SK-N-MC (cell line): ENCODE measurements at regions not wholly inside any gene's neighbourhood (a gene's known extent, or its start where the extent isn't known, plus 50 kb on each side); places are given as distances from the start of the nearest gene placed in this dataset.

Source experiments
- DNase-seq: peaks from one replicate; pipeline ENCODE4 v3.0.0-alpha.2; 2011; ENCODE audit warnings: low read depth, low spot score
- H3K27ac ChIP-seq: fragments of 200-600 bp; sonication (generic); 2 replicates; pipeline ENCODE4 v1.5.1; 2016; ENCODE audit warnings: mixed run types
- H3K36me3 ChIP-seq: fragments of 200-600 bp; sonication (generic); 2 replicates; pipeline ENCODE4 v1.6.1; 2017; ENCODE audit warnings: antibody characterized with exemption, low read length, mixed read lengths; ENCODE audit not compliant: insufficient read depth
- H3K4me3 ChIP-seq: fragments of 200-600 bp; sonication (generic); 2 replicates; pipeline ENCODE4 v1.5.1; 2016
- H3K9ac ChIP-seq: fragments of 200-600 bp; sonication (generic); 2 replicates; pipeline ENCODE4 v1.8.0; 2017; ENCODE audit warnings: mixed run types, mixed read lengths; ENCODE audit not compliant: insufficient read length
- H3K9me3 ChIP-seq: fragments of 200-600 bp; sonication (generic); 2 replicates; pipeline ENCODE4 v1.6.1; 2017; ENCODE audit warnings: low read depth, mild to moderate bottlenecking, antibody characterized with exemption, low read length, moderate library complexity, mixed read lengths
- EZH2 ChIP-seq: fragments of 200-600 bp; sonication (generic); IDR thresholded peaks from one replicate; pipeline ENCODE4 v1.6.1; 2017; ENCODE audit warnings: antibody characterized with exemption
- FOXP2 ChIP-seq: optimal IDR thresholded peaks from 2 replicates; pipeline ENCODE3; 2011; ENCODE audit warnings: mild to moderate bottlenecking, moderate library complexity; ENCODE audit not compliant: insufficient read depth; ENCODE audit errors: extremely low read length, control extremely low read depth
- POLR2AphosphoS5 ChIP-seq: IDR thresholded peaks from 2 replicates; pipeline ENCODE4 v1.6.1; 2012; ENCODE audit warnings: mild to moderate bottlenecking, low read depth, low read length, borderline replicate concordance

DNA sequence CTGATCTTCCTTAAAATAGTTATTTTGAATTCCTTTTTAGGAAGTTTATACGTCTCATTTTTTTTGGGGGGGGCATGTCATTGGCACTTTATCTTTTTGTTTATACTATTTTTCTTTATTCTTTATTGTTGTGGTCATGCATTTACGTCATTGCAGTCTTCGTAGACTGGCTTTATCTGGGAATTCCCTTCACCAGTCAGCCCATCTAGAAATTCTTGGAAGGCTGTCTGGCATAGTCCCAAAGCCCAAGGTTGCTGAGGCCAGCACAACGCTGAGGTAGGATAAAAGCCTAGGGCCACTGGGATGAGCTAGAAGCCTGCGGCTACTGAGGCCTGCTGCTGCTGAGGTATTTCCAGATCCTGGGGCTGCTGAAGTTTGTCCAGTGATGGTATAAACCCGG is 121.5 kb downstream of the ISOC1 start:
- no peak overlapping the region for H3K27ac ChIP-seq
- DNase-seq, result no peak
- no peaks in the 10 kb centered on the region for H3K36me3 ChIP-seq
- no peak overlapping the region for H3K9ac ChIP-seq
- H3K9me3 ChIP-seq, result no peaks in the 10 kb centered on the region
- TF ChIP-seq FOXP2, result no peak
- no peak overlapping the region for H3K4me3 ChIP-seq

GRCh38 chr5:129217179-129217578 is 122.6 kb downstream of the ISOC1 start:
- no peak for DNase-seq
- no peaks in the 10 kb centered on the region for H3K36me3 ChIP-seq
- H3K9me3 ChIP-seq, result no peaks in the 10 kb centered on the region
- no peak overlapping the region for H3K9ac ChIP-seq
- no peak overlapping the region for H3K4me3 ChIP-seq
- H3K27ac ChIP-seq, result no peak overlapping the region
- TF ChIP-seq FOXP2 (no peak), EZH2 (no peak), POLR2AphosphoS5 (no peak)

GRCh38 chr5:129223178-129223577 is 128.6 kb downstream of the ISOC1 start:
- no peak for TF ChIP-seq EZH2
- no peak for TF ChIP-seq POLR2AphosphoS5
- TF ChIP-seq FOXP2, result no peak
- no peaks in the 10 kb centered on the region for H3K9me3 ChIP-seq
- no peak for DNase-seq
- no peak overlapping the region for H3K9ac ChIP-seq
- H3K4me3 ChIP-seq, result no peak overlapping the region
- H3K27ac ChIP-seq, result no peak overlapping the region
- no peaks in the 10 kb centered on the region for H3K36me3 ChIP-seq

GRCh38 chr5:129228577-129228976 is 134.0 kb downstream of the ISOC1 start:
- Histone ChIP-seq H3K27ac (no peak overlapping the region), H3K9me3 (no peaks in the 10 kb centered on the region), H3K9ac (no peak overlapping the region), H3K36me3 (no peaks in the 10 kb centered on the region), H3K4me3 (no peak overlapping the region)
- no peak for DNase-seq
- TF ChIP-seq POLR2AphosphoS5 (no peak), FOXP2 (no peak), EZH2 (no peak)

DNA sequence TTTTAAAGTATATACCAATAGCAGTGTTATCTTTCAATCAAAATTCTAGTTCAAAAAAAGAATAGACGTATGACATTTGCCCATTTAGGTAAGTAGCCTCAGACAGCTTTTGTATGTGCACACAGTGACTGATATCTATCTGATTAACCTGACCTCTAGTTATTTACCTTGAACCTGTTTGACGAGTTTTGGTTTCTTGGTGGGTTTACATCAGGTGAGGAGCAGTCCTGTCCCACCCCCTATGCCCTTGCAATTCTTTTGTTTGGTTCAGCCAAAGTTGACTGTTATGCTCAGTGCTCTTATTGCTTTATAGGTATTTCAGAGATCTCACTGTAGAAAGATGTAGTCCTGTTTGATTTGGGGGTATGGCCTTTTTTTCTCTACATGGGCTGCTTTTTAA is 147.2 kb downstream of the ISOC1 start:
- no peaks in the 10 kb centered on the region for H3K36me3 ChIP-seq
- H3K4me3 ChIP-seq, result no peak overlapping the region
- no peak overlapping the region for H3K27ac ChIP-seq
- DNase-seq, result no peak
- H3K9ac ChIP-seq, result no peak overlapping the region
- H3K9me3 ChIP-seq, result no peaks in the 10 kb centered on the region
- TF ChIP-seq FOXP2, result no peak
- TF ChIP-seq POLR2AphosphoS5, result no peak
- no peak for TF ChIP-seq EZH2

DNA sequence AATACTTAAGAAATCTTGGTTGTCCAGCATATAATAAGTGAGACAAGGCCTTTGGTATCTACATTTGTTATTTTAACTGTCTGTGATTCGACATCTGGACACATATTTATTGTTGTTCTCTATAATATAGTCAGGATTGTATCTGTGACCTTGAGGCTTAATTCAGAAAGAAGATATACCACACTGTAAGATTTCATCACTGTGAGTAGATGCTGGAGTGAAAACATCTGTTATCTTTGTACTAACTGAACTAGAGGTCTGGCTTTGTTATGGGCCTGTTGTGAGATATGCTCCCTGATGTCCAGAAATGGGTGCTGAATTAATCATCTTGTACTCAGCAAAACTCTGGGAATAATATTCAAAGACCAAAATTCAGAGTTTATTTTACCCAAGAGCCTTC is 148.5 kb downstream of the ISOC1 start:
- no peak for DNase-seq
- TF ChIP-seq EZH2 (no peak), POLR2AphosphoS5 (no peak), FOXP2 (no peak)
- H3K4me3 ChIP-seq, result no peak overlapping the region

DNA sequence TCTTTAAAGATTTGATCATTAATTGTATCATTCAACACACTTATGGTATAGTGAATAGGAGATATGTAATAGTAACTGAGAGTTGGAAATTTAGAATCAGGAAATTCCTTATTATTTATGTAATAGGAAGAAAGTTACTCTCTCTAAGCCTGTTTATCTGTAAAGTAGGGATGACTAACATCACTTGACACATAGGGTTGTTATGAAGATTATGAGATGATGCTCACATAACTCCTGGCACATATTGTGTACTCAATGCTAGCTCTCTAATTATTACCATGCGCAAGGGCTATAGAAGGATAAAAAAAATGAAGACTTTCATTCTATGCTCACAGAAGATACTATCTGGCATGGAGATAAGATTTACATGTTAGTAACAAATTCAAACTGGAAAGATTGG is 149.9 kb downstream of the ISOC1 start:
- H3K4me3 ChIP-seq, result no peak overlapping the region
- TF ChIP-seq EZH2, result no peak
- no peak for TF ChIP-seq FOXP2
- TF ChIP-seq POLR2AphosphoS5, result no peak
- H3K36me3 ChIP-seq, result no peaks in the 10 kb centered on the region
- H3K27ac ChIP-seq, result no peak overlapping the region
- no peak for DNase-seq
- H3K9ac ChIP-seq, result no peak overlapping the region
- H3K9me3 ChIP-seq, result no peaks in the 10 kb centered on the region

More for the DNA sequence above, 148.5 kb downstream of the ISOC1 start:
- no peak overlapping the region for H3K27ac ChIP-seq
- H3K9ac ChIP-seq, result no peak overlapping the region
- no peaks in the 10 kb centered on the region for H3K36me3 ChIP-seq
- H3K9me3 ChIP-seq, result no peaks in the 10 kb centered on the region

DNA sequence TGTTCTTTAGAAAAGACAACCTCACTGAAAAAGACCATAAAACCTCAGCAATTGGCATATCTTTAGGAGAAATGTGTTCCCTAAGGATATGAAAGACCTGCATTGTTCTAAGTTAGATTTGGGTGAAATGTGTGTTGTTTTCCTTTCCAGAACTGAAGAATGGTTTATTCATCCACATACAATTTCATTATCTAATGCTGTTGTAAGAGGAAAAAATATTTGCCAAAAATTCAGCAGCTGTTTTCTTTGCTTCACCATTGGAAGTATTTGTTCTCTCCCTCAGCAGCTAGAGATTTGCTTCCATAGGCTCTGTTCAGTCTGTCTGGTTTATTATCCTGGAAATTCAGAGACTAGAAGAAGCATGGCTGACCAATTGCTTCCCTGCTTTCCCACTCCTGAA is 150.9 kb downstream of the ISOC1 start:
- no peak overlapping the region for H3K4me3 ChIP-seq
- H3K9me3 ChIP-seq, result no peaks in the 10 kb centered on the region
- no peaks in the 10 kb centered on the region for H3K36me3 ChIP-seq
- no peak overlapping the region for H3K27ac ChIP-seq
- TF ChIP-seq EZH2 (no peak), FOXP2 (no peak), POLR2AphosphoS5 (no peak)
- H3K9ac ChIP-seq, result no peak overlapping the region
- no peak for DNase-seq

GRCh38 chr5:129246088-129246487 is 151.5 kb downstream of the ISOC1 start:
- H3K9ac ChIP-seq, result no peak overlapping the region
- no peaks in the 10 kb centered on the region for H3K36me3 ChIP-seq
- no peak overlapping the region for H3K4me3 ChIP-seq
- no peak for TF ChIP-seq POLR2AphosphoS5
- no peak for TF ChIP-seq FOXP2
- no peak for TF ChIP-seq EZH2
- H3K27ac ChIP-seq, result no peak overlapping the region
- no peak for DNase-seq
- no peaks in the 10 kb centered on the region for H3K9me3 ChIP-seq
